WTC11 (cell line): ENCODE measurements at regions not wholly inside any gene's neighbourhood (a gene's known extent, or its start where the extent isn't known, plus 50 kb on each side); places are given as distances from the start of the nearest gene placed in this dataset.

Experiments
- ATAC-seq: fragments of 200-7000 bp; cut with Tn5 transposase; 2 replicates; pipeline ENCODE4 v1.10.0; 2021; ENCODE audit warnings: mild to moderate bottlenecking, moderate library complexity
- CTCF ChIA-PET: fragments of 300-600 bp; sonication (Branson Sonifier 250); formaldehyde crosslinking; loops from one replicate; lab custom pipeline; 2021; ENCODE audit warnings: antibody characterized with exemption; lab: Charles Lee
- POLR2A ChIA-PET: fragments of 350-600 bp; sonication (Branson Sonifier 250); formaldehyde crosslinking; loops from one replicate; lab custom pipeline; 2021; ENCODE audit warnings: antibody characterized with exemption; lab: Charles Lee
- DNase-seq: peaks from one replicate; pipeline ENCODE4 v3.0.0; 2021; ENCODE audit warnings: low spot score
- H3K27ac Mint-ChIP-seq: 2 replicates; pipeline ENCODE4 v1.8.0; 2021; ENCODE audit warnings: mixed read lengths
- H3K27me3 Mint-ChIP-seq: 2 replicates; pipeline ENCODE4 v1.8.0; 2021; ENCODE audit warnings: low read depth, mild to moderate bottlenecking, moderate library complexity, mixed read lengths
- H3K36me3 Mint-ChIP-seq: 2 replicates; pipeline ENCODE4 v1.8.0; 2021; ENCODE audit warnings: mixed read lengths
- H3K4me1 Mint-ChIP-seq: 2 replicates; pipeline ENCODE4 v1.8.0; 2022; ENCODE audit warnings: mixed read lengths
- H3K4me3 Mint-ChIP-seq: 2 replicates; pipeline ENCODE4 v1.8.0; 2021; ENCODE audit warnings: mild to moderate bottlenecking, moderate library complexity, mixed read lengths
- H3K9me3 Mint-ChIP-seq: 2 replicates; pipeline ENCODE4 v1.8.0; 2021; ENCODE audit warnings: mixed read lengths
- CBFB ChIP-seq: sonication (generic); formaldehyde crosslinking; IDR thresholded peaks from 2 replicates; pipeline ENCODE4 v1.8.1; 2022; ENCODE audit warnings: mild to moderate bottlenecking, low read depth, missing genetic modification reagents
- HMGXB4 ChIP-seq: sonication (generic); formaldehyde crosslinking; IDR thresholded peaks from 2 replicates; pipeline ENCODE4 v1.8.1; 2023; ENCODE audit warnings: mild to moderate bottlenecking, moderate library complexity, missing genetic modification reagents
- IRF2 ChIP-seq: sonication (generic); formaldehyde crosslinking; IDR thresholded peaks from 2 replicates; pipeline ENCODE4 v1.8.0; 2022; ENCODE audit warnings: low read depth, missing genetic modification reagents, borderline replicate concordance
- JUN ChIP-seq: sonication (generic); formaldehyde crosslinking; IDR thresholded peaks from 2 replicates; pipeline ENCODE4 v1.8.0; 2023; ENCODE audit warnings: mild to moderate bottlenecking, missing genetic modification reagents
- NR3C1 ChIP-seq: sonication (generic); formaldehyde crosslinking; conservative IDR thresholded peaks from 2 replicates; pipeline ENCODE4 v1.8.1; 2023; ENCODE audit warnings: low read depth, mild to moderate bottlenecking, missing genetic modification reagents
- TCF7 ChIP-seq: sonication (generic); formaldehyde crosslinking; IDR thresholded peaks from 2 replicates; pipeline ENCODE4 v1.8.0; 2022; ENCODE audit warnings: mild to moderate bottlenecking, low read depth, missing genetic modification reagents, moderate library complexity
- TP53 ChIP-seq: sonication (generic); formaldehyde crosslinking; IDR thresholded peaks from 2 replicates; pipeline ENCODE4 v1.8.1; 2023; ENCODE audit warnings: mild to moderate bottlenecking, missing genetic modification reagents
- ZBTB21 ChIP-seq: sonication (generic); formaldehyde crosslinking; IDR thresholded peaks from 2 replicates; pipeline ENCODE4 v1.8.1; 2023; ENCODE audit warnings: mild to moderate bottlenecking, missing genetic modification reagents, borderline replicate concordance
- ZNF232 ChIP-seq: sonication (generic); formaldehyde crosslinking; IDR thresholded peaks from 2 replicates; pipeline ENCODE4 v1.8.0; 2022; ENCODE audit warnings: mild to moderate bottlenecking, missing genetic modification reagents
- ZNF423 ChIP-seq: fragments of 250-450 bp; sonication (Bioruptor Pico); IDR thresholded peaks from 2 replicates; pipeline ENCODE4 v2.1.2; 2022; ENCODE audit warnings: mild to moderate bottlenecking, moderate library complexity
- ZNF425 ChIP-seq: fragments of 250-450 bp; sonication (Bioruptor Pico); conservative IDR thresholded peaks from 2 replicates; pipeline ENCODE4 v1.9.0; 2021; ENCODE audit warnings: mild to moderate bottlenecking
- ZNF532 ChIP-seq: fragments of 250-450 bp; sonication (Bioruptor Pico); IDR thresholded peaks from 2 replicates; pipeline ENCODE4 v1.9.0; 2021; ENCODE audit warnings: mild to moderate bottlenecking, borderline replicate concordance
- TF ChIP-seq, protein P1 (sequence below): sonication (generic); formaldehyde crosslinking; IDR thresholded peaks from 2 replicates; pipeline ENCODE4 v1.8.1; 2023; ENCODE audit warnings: mild to moderate bottlenecking, missing genetic modification reagents
- TF ChIP-seq, protein P2 (sequence below): sonication (generic); formaldehyde crosslinking; IDR thresholded peaks from 2 replicates; pipeline ENCODE4 v1.8.0; 2022; ENCODE audit warnings: mild to moderate bottlenecking, missing genetic modification reagents

- TF ChIP-seq ZNF532 (CRISPR knock-in tag) (no peak), ZNF423 (CRISPR knock-in tag) (no peak)
Observed at GRCh38 chr9:31030741-31031202, 1353.7 kb upstream of the ACO1 start (continued).

- Mint-ChIP-seq H3K4me3 (no peak overlapping the region), H3K36me3 (no peaks in the 10 kb centered on the region), H3K27ac (0 out of 2 replicates have a peak overlapping the region, but pooled peaks have one; percentile 60), H3K9me3 (no peaks in the 10 kb centered on the region), H3K4me1 (peaks cover 51% of the 10 kb centered on the region), H3K27me3 (no peaks in the 10 kb centered on the region)
- POLR2A ChIA-PET, result no interaction called here
- ATAC-seq (no peak), DNase-seq (no peak)
- TF ChIP-seq HMGXB4 (no peak), TP53 (no peak), ZBTB21 (CRISPR knock-in tag) (no peak), TCF7 (CRISPR knock-in tag) (no peak), ZNF532 (CRISPR knock-in tag) (no peak), IRF2 (no peak), NR3C1 (CRISPR knock-in tag) (no peak), JUN (no peak), ZNF425 (CRISPR knock-in tag) (no peak), CBFB (CRISPR knock-in tag) (no peak), ZNF232 (CRISPR knock-in tag) (no peak)
- TF ChIP-seq, protein P1, sequence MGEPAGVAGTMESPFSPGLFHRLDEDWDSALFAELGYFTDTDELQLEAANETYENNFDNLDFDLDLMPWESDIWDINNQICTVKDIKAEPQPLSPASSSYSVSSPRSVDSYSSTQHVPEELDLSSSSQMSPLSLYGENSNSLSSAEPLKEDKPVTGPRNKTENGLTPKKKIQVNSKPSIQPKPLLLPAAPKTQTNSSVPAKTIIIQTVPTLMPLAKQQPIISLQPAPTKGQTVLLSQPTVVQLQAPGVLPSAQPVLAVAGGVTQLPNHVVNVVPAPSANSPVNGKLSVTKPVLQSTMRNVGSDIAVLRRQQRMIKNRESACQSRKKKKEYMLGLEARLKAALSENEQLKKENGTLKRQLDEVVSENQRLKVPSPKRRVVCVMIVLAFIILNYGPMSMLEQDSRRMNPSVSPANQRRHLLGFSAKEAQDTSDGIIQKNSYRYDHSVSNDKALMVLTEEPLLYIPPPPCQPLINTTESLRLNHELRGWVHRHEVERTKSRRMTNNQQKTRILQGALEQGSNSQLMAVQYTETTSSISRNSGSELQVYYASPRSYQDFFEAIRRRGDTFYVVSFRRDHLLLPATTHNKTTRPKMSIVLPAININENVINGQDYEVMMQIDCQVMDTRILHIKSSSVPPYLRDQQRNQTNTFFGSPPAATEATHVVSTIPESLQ (CRISPR knock-in tag), result no peak
- TF ChIP-seq, protein P2, sequence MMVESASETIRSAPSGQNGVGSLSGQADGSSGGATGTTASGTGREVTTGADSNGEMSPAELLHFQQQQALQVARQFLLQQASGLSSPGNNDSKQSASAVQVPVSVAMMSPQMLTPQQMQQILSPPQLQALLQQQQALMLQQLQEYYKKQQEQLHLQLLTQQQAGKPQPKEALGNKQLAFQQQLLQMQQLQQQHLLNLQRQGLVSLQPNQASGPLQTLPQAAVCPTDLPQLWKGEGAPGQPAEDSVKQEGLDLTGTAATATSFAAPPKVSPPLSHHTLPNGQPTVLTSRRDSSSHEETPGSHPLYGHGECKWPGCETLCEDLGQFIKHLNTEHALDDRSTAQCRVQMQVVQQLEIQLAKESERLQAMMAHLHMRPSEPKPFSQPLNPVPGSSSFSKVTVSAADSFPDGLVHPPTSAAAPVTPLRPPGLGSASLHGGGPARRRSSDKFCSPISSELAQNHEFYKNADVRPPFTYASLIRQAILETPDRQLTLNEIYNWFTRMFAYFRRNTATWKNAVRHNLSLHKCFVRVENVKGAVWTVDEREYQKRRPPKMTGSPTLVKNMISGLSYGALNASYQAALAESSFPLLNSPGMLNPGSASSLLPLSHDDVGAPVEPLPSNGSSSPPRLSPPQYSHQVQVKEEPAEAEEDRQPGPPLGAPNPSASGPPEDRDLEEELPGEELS (CRISPR knock-in tag), result no peak
- CTCF ChIA-PET, result interaction anchor here (0.6 kb wide), 1 partner anchor 71 kb away, joined by 3 read pairs; no protein-coding TSS in a partner anchor
Observed at GRCh38 chr9:31032206-31032605, 1352.2 kb upstream of the ACO1 start.
